Panc1 (cell line): ENCODE measurements at regions not wholly inside any gene's neighbourhood (a gene's known extent, or its start where the extent isn't known, plus 50 kb on each side); places are given as distances from the start of the nearest gene placed in this dataset.

Experiments used
- CTCF ChIP-seq: fragments of 450-650 bp; IDR thresholded peaks from 2 replicates; pipeline ENCODE4 v1.5.1; 2017; ENCODE audit warnings: mild to moderate bottlenecking
- POLR2AphosphoS5 ChIP-seq: IDR thresholded peaks from 2 replicates; pipeline ENCODE4 v1.6.1; 2012; ENCODE audit warnings: mild to moderate bottlenecking, low read depth, low read length, moderate library complexity
- REST ChIP-seq, 2 experiments: IDR thresholded peaks; 2 replicates each; pipeline ENCODE4 v1.6.1; 2011 to 2012; ENCODE audit warnings: low read depth in 2 of 2, control low read depth in 1 of 2, low read length in 1 of 2, mild to moderate bottlenecking in 1 of 2, moderate library complexity in 1 of 2; ENCODE audit not compliant: insufficient read depth in 1 of 2
- SIN3A ChIP-seq: IDR thresholded peaks from 2 replicates; pipeline ENCODE4 v1.6.1; 2012; ENCODE audit warnings: low read depth, mild to moderate bottlenecking, low read length, moderate library complexity, borderline replicate concordance; ENCODE audit not compliant: insufficient read depth
- TCF7L2 ChIP-seq: IDR thresholded peaks from 2 replicates; pipeline ENCODE4 v1.6.1; 2011; ENCODE audit warnings: mild to moderate bottlenecking, low read depth, low read length, inconsistent platforms

DNA sequence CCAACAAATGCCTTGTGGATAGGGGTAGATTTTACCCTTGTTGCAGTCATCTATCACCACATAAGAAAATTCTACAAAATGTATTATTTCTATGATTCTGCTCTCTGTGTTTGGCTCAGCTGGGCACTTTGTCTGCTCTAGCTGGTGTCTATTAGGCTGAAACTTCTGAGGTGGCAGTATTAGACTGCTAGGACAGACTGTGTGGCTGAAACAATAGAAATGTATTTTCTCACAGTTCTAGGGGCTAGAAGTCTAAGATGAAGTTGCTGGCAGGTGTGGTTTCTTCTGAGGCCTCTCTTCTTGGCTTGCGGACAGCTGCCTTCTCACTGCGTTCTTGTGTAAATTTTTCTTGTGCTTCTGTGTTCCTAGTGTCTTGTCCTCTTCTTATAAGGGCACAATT is 1139.6 kb upstream of the LRRTM3 start:
- TF ChIP-seq CTCF (no peak), TCF7L2 (no peak), REST (IDR thresholded peaks at IDR 0.05; ENCODE audit: insufficient read depth in 1 of 2, low read depth in 2 of 2, low read length in 1 of 2) (no peak), SIN3A (no peak), POLR2AphosphoS5 (no peak)
